GM20000 (cell line): ENCODE measurements at regions not wholly inside any gene's neighbourhood (a gene's known extent, or its start where the extent isn't known, plus 50 kb on each side); places are given as distances from the start of the nearest gene placed in this dataset.

Source experiments
- DNase-seq: peaks from one replicate; pipeline ENCODE4 v3.0.0; 2012; ENCODE audit warnings: low spot score
- CTCF ChIP-seq: IDR thresholded peaks from 2 replicates; pipeline ENCODE4 v1.5.1; 2012; ENCODE audit warnings: mild to moderate bottlenecking, control low read depth; ENCODE audit errors: extremely low read depth, missing control alignments

GRCh38 chr1:47611992-47612391 lies 174.1 kb downstream of the FOXD2 start:
- DNase-seq: no peak
- TF ChIP-seq CTCF: no peak

- no peak for DNase-seq
- TF ChIP-seq CTCF: no peak
Observed at GRCh38 chr1:47612819-47613218, 175.0 kb downstream of the FOXD2 start.

GRCh38 chr1:47616036-47616435 lies 178.2 kb downstream of the FOXD2 start:
- no peak for DNase-seq
- TF ChIP-seq CTCF: no peak

GRCh38 chr1:47616906-47617305 lies 179.1 kb downstream of the FOXD2 start:
- no peak for TF ChIP-seq CTCF
- DNase-seq: no peak

- TF ChIP-seq CTCF: no peak
- DNase-seq: no peak
Observed at GRCh38 chr1:47617381-47618221, 179.8 kb downstream of the FOXD2 start.

GRCh38 chr1:47618222-47618720 lies 180.4 kb downstream of the FOXD2 start:
- TF ChIP-seq CTCF: no peak
- DNase-seq: no peak

- TF ChIP-seq CTCF: no peak
- DNase-seq: no peak
Observed at GRCh38 chr1:47618830-47619229, 181.0 kb downstream of the FOXD2 start.
